AG09319 (cell line): ENCODE measurements at regions not wholly inside any gene's neighbourhood (a gene's known extent, or its start where the extent isn't known, plus 50 kb on each side); places are given as distances from the start of the nearest gene placed in this dataset.

Experiments
- DNase-seq: peaks from one replicate; pipeline ENCODE4 v3.0.0-alpha.2; 2010; ENCODE audit warnings: low read depth; ENCODE audit errors: extremely low read depth
- TF ChIP-seq, protein P1 (sequence below): IDR thresholded peaks from 2 replicates; pipeline ENCODE4 v1.5.1; 2011; ENCODE audit warnings: low read depth, mild to moderate bottlenecking, inconsistent platforms, low read length, moderate library complexity

DNA sequence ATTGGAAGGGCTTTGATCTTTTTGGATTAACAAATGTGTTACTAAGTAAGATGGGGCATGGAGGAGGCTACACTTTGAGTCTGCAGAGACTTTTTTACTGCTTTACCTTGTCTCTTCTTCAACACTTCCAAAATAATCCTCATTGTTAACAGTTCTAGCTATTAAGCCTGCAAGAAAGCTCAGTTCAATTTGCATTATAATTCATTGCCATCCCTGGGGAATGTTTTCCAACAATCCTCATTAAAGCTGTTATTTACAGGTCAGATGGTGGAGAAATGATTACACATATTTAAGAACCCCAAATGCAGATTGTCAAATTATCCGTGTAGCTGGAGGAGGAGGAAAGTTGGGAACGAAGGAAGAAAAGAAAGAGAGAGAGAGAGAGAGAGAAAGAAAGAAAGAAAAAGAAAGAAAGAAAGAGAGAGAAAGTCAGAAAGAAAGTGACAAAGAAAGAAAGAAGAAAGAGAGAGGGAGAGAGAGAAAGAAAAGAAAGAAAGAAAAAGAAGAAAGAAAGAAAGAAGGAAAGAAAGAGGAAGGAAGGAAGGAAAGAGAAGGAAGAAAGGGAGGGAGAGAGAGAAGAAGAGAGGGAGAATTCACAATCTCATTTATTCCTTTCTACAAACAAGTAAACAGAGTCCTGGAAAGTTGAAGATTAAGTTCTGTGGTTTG is 443.9 kb downstream of the INSC start:
- TF ChIP-seq, protein P1, sequence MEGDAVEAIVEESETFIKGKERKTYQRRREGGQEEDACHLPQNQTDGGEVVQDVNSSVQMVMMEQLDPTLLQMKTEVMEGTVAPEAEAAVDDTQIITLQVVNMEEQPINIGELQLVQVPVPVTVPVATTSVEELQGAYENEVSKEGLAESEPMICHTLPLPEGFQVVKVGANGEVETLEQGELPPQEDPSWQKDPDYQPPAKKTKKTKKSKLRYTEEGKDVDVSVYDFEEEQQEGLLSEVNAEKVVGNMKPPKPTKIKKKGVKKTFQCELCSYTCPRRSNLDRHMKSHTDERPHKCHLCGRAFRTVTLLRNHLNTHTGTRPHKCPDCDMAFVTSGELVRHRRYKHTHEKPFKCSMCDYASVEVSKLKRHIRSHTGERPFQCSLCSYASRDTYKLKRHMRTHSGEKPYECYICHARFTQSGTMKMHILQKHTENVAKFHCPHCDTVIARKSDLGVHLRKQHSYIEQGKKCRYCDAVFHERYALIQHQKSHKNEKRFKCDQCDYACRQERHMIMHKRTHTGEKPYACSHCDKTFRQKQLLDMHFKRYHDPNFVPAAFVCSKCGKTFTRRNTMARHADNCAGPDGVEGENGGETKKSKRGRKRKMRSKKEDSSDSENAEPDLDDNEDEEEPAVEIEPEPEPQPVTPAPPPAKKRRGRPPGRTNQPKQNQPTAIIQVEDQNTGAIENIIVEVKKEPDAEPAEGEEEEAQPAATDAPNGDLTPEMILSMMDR = no peak
- DNase-seq = no peak

DNA sequence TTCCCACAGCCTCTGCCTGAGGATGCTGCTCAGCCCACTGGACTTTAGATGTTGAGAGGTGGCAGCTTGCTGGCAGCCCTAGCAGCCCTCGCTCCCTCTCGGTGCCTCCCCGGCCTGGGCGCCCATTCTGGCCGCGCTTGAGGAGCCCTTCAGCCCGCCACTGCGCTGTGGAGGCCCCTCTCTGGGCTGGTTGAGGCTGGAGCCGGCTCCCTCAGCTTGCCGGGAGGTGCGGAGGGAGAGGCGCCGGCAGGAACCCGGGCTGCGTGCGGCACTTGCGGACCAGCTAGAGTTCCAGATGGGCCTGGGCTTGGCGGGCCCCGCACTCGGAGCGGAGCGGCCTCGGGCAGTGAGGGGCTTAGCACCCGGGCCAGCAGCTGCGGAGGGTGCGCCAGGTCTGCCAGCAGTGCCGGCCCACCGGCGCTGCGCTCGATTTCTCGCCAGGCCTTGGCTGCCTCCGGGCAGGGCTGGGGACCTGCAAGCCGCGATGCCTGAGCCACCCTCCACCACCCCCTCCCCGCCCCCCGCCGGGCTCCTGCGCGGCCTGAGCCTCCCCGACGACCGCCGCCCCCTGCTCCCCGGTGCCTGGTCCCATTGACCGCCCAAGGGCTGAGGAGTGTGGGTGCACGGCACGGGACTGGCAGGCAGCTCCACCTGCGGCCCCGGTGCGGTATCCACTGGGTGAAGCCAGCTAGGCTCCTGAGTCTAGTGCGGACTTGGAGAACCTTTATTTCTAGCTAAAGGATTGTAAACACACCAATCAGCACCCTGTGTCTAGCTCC is 446.2 kb downstream of the INSC start:
- no peak for DNase-seq
- TF ChIP-seq, protein P1 = no peak

DNA sequence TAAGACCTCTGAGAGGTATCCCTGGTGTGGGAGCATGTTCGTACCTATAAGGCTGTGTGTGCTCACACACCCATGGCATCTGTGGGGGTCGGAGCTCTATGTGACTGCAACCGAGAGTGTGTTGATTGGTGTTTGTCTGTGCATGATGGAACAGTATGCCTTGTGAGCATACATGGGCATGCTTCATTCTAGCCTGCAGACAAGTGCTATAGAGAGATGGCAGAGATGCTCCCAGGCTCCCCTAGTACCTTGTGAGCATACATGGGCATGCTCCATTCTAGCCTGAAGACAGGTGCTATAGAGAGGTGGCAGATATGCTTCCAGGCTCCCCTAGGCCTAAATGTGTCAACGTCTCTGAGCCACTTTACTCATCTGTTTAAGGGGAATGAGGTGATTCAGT is 447.5 kb downstream of the INSC start:
- no peak for DNase-seq
- TF ChIP-seq, protein P1 = no peak

DNA sequence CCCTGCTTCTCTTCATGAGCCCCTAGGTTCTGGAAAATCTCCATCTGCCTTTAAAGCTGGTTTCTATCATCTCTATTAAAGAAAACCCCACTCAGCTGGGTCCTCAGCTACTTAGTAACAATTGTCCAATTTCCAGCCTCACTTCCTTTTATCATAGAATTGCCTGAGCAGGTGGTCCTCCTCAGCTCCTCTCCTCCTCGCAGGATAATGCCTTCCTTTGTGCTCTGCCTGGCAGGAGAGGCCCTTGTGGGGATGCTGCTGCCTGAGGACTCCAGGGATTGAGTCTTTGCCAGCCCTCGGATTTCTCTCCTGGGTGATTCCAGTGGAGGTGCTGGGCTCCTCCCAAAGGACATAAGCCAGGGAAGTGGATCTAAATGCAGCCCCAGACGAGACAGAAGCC is 448.3 kb downstream of the INSC start:
- DNase-seq = no peak
- TF ChIP-seq, protein P1 = no peak

DNA sequence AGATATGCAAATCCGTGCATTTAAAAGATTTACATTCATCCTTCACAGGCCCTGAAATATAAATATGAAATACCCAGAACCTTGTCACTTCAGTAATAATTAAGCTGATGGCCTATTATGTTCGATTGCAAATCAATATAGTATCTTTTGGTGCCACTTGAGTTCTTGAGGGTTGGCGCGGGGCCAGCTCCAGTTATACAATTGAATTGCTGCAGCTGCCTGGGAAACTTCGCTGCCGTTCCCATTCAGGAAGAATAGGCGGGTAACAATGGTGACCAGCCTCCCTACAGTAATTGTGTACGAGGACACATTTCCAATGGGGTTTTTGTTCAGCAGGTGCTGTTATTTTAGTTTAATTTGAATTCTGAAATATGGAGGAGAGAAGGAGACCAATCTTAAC is 451.2 kb downstream of the INSC start:
- no peak for DNase-seq
- TF ChIP-seq, protein P1 = no peak

DNA sequence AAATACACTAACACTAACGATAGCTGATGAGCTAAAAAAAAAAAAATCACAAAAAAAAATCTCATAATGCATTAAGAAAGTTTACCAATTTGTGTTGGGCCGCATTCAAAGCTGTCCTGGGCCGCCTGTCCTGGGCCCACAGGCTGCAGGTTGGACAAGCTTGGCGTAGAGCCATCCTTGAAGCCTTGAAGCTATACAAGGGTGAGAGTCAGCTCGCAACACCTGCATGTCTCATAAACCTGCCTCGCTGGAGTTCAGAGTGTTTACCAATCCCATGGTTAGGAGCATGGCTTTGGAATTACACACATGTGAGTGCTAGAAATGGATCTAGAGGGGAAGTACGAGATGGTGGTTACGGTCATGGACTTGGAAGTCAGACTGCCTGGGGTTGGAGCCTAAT is 453.7 kb downstream of the INSC start:
- no peak for DNase-seq
- TF ChIP-seq, protein P1 = no peak

DNA sequence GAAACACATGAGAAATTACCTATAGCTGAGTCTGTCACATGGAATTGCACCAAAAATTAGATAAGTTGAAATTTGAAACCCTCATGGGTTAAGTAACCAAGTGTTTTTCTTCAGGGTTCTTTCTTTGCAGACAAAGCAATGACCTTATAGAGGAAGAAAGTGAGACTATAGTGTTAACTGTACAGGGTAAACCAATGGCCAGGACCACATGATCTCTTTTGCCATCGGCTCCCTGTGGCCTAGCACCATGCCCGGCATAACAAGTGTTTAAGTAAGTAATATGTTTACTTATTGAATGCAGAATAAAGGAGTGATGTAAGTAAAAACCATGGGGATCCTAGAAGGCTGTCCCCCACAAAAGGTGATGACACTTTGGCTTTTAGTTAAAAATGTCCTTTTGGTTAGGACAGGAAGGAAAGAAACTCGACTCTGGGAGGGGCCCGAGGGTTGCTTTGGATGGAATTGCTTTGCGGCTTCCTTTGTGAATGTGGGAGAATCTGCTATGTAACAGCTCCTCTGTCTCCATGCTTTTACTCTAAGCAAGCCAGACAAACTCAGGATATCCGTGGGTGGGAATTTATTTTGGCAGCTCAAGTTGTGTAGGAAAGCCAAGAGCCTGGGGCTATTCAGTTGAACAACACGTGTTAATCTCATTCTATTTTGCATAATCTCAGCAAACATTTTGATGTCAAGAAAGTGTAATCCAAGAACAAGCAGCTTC is 454.7 kb downstream of the INSC start:
- TF ChIP-seq, protein P1 = no peak
- no peak for DNase-seq
